OCI-LY1 (cell line): ENCODE measurements at regions not wholly inside any gene's neighbourhood (a gene's known extent, or its start where the extent isn't known, plus 50 kb on each side); places are given as distances from the start of the nearest gene placed in this dataset.
"Not testable (repeated sequence)": the region's sequence is repeated elsewhere in the genome, so short reads cannot be mapped to it uniquely, and the experiment has no call there.

ENCODE experiments used
- CTCF ChIP-seq: fragments of 200-600 bp; sonication (generic), shearing (Covaris generic); IDR thresholded peaks from 2 replicates; pipeline ENCODE4 v1.5.1; 2017; ENCODE audit warnings: mild to moderate bottlenecking, antibody characterized with exemption, low read length, moderate library complexity, mixed read lengths
- EZH2 ChIP-seq: fragments of 200-600 bp; sonication (generic), shearing (Covaris generic); IDR thresholded peaks from 2 replicates; pipeline ENCODE4 v1.8.0; 2017; ENCODE audit warnings: borderline replicate concordance, mixed run types, mild to moderate bottlenecking, antibody characterized with exemption, low read length, moderate library complexity, mixed read lengths

- TF ChIP-seq EZH2, CTCF: not testable (repeated sequence)
Observed at GRCh38 chr1:30207962-30208361, 515.4 kb downstream of the MATN1 start.
